Calu3 (cell line): ENCODE measurements at regions not wholly inside any gene's neighbourhood (a gene's known extent, or its start where the extent isn't known, plus 50 kb on each side); places are given as distances from the start of the nearest gene placed in this dataset.

ENCODE experiments used
- BruUV-seq: library from RNA; stranded (reverse); fragments of 400-500 nt; replicated peaks from 2 replicates; lab custom pipeline; 2021; lab: Mats Ljungman, UMichigan
- CTCF ChIA-PET: fragments of 300-600 bp; sonication (Branson Sonifier 250); formaldehyde crosslinking; loops from one replicate; lab custom pipeline; 2022; ENCODE audit warnings: antibody characterized with exemption; lab: Charles Lee
- DNase-seq: peaks from one replicate; pipeline ENCODE4 v3.0.0; 2022
- H3K27ac Mint-ChIP-seq: one replicate; pipeline ENCODE4 v1.8.0; 2022; ENCODE audit warnings: mixed read lengths; ENCODE audit not compliant: unreplicated experiment
- H3K27me3 Mint-ChIP-seq: one replicate; pipeline ENCODE4 v1.8.0; 2022; ENCODE audit warnings: mixed read lengths; ENCODE audit not compliant: unreplicated experiment
- H3K36me3 Mint-ChIP-seq: one replicate; pipeline ENCODE4 v1.8.0; 2022; ENCODE audit warnings: mild to moderate bottlenecking, moderate library complexity, mixed read lengths; ENCODE audit not compliant: insufficient read depth, unreplicated experiment
- H3K4me1 Mint-ChIP-seq: one replicate; pipeline ENCODE4 v1.8.0; 2022; ENCODE audit warnings: mild to moderate bottlenecking, low read depth, mixed read lengths; ENCODE audit not compliant: unreplicated experiment
- H3K4me3 Mint-ChIP-seq: one replicate; pipeline ENCODE4 v1.8.0; 2022; ENCODE audit warnings: mild to moderate bottlenecking, low read depth, moderate library complexity, mixed read lengths; ENCODE audit not compliant: unreplicated experiment
- H3K9me3 Mint-ChIP-seq: one replicate; pipeline ENCODE4 v1.8.0; 2022; ENCODE audit warnings: low read depth, mixed read lengths; ENCODE audit not compliant: unreplicated experiment
- CTCF ChIP-seq: fragments of 200-600 bp; IDR thresholded peaks from one replicate; pipeline ENCODE4 v1.8.0; 2022; ENCODE audit warnings: antibody characterized with exemption; ENCODE audit not compliant: unreplicated experiment
- intact Hi-C: fragments of 100-400 bp; cut with micrococcal nuclease; formaldehyde crosslinking; loops from one replicate; pipeline ENCODE4 v1.10.0; 2022; ENCODE audit not compliant: unreplicated experiment

- Mint-ChIP-seq H3K36me3 (no peaks in the 10 kb centered on the region), H3K9me3 (no peaks in the 10 kb centered on the region), H3K4me1 (no peaks in the 10 kb centered on the region), H3K27ac (no peak overlapping the region), H3K27me3 (no peaks in the 10 kb centered on the region), H3K4me3 (no peak overlapping the region)
- TF ChIP-seq CTCF, result no peak
- intact Hi-C loops, result no loop called here
- no TSS peak for BruUV-seq
- CTCF ChIA-PET, result no interaction called here
- no peak for DNase-seq
These were observed 166.9 kb upstream of the PCDH10 start for GRCh38 chr4:132982151-132982550.

GRCh38 chr4:132991111-132991510, 158.0 kb upstream of the PCDH10 start:
- intact Hi-C loops, result no loop called here
- no peak for DNase-seq
- no TSS peak for BruUV-seq
- no peak overlapping the region for H3K27ac Mint-ChIP-seq
- no peaks in the 10 kb centered on the region for H3K27me3 Mint-ChIP-seq
- no peaks in the 10 kb centered on the region for H3K36me3 Mint-ChIP-seq
- no peak overlapping the region for H3K4me3 Mint-ChIP-seq
- no peaks in the 10 kb centered on the region for H3K9me3 Mint-ChIP-seq
- peaks cover 25% of the 10 kb centered on the region for H3K4me1 Mint-ChIP-seq
- CTCF ChIA-PET, result no interaction called here
- no peak for TF ChIP-seq CTCF

- H3K4me1 Mint-ChIP-seq, result peaks cover 25% of the 10 kb centered on the region
- no peak for DNase-seq
- H3K4me3 Mint-ChIP-seq, result no peak overlapping the region
- no peaks in the 10 kb centered on the region for H3K9me3 Mint-ChIP-seq
- no peak for TF ChIP-seq CTCF
- H3K27me3 Mint-ChIP-seq, result no peaks in the 10 kb centered on the region
- H3K36me3 Mint-ChIP-seq, result no peaks in the 10 kb centered on the region
- no TSS peak for BruUV-seq
- no peak overlapping the region for H3K27ac Mint-ChIP-seq
- intact Hi-C loops, result no loop called here
- CTCF ChIA-PET, result no interaction called here
These were observed 156.4 kb upstream of the PCDH10 start for GRCh38 chr4:132992686-132993085.

GRCh38 chr4:132998585-132999230, 150.4 kb upstream of the PCDH10 start:
- CTCF ChIA-PET, result no interaction called here
- no peak overlapping the region for H3K27ac Mint-ChIP-seq
- TF ChIP-seq CTCF, result no peak
- intact Hi-C loops, result no loop called here
- H3K36me3 Mint-ChIP-seq, result no peaks in the 10 kb centered on the region
- DNase-seq, result no peak
- no peaks in the 10 kb centered on the region for H3K4me1 Mint-ChIP-seq
- no TSS peak for BruUV-seq
- no peak overlapping the region for H3K4me3 Mint-ChIP-seq
- H3K27me3 Mint-ChIP-seq, result no peaks in the 10 kb centered on the region
- H3K9me3 Mint-ChIP-seq, result no peaks in the 10 kb centered on the region
